Progenitor cell of endocrine pancreas (in vitro differentiated cells): ENCODE measurements at regions not wholly inside any gene's neighbourhood (a gene's known extent, or its start where the extent isn't known, plus 50 kb on each side); places are given as distances from the start of the nearest gene placed in this dataset.

Experiments used
- DNase-seq: peaks from one replicate; pipeline ENCODE4 v3.0.0; 2021; ENCODE audit warnings: low spot score; ENCODE audit not compliant: unreplicated experiment
- H3K27ac Mint-ChIP-seq: 2 replicates; pipeline ENCODE4 v1.8.0; 2021; ENCODE audit warnings: mild to moderate bottlenecking, moderate library complexity, mixed read lengths
- H3K27me3 Mint-ChIP-seq: 2 replicates; pipeline ENCODE4 v1.8.0; 2021; ENCODE audit warnings: mixed read lengths
- H3K36me3 Mint-ChIP-seq: 2 replicates; pipeline ENCODE4 v1.8.0; 2022; ENCODE audit warnings: mixed read lengths; ENCODE audit not compliant: insufficient read depth
- H3K4me1 Mint-ChIP-seq: 2 replicates; pipeline ENCODE4 v1.8.0; 2021; ENCODE audit warnings: low read depth, mixed read lengths
- H3K4me3 Mint-ChIP-seq: 2 replicates; pipeline ENCODE4 v1.8.0; 2021; ENCODE audit warnings: low read depth, mild to moderate bottlenecking, moderate library complexity, mixed read lengths
- H3K9me3 Mint-ChIP-seq: 2 replicates; pipeline ENCODE4 v1.8.0; 2021; ENCODE audit warnings: low read depth, mixed read lengths
- CTCF ChIP-seq: fragments of 200-600 bp; sonication (generic); IDR thresholded peaks from one replicate; pipeline ENCODE4 v1.5.0; 2021; ENCODE audit warnings: antibody characterized with exemption, mild to moderate bottlenecking; ENCODE audit not compliant: unreplicated experiment

GRCh38 chr14:49989966-49990365, 97.1 kb downstream of the ARF6 start:
- TF ChIP-seq CTCF, result no peak
- Mint-ChIP-seq H3K27ac (no peak overlapping the region), H3K27me3 (no peaks in the 10 kb centered on the region), H3K36me3 (no peaks in the 10 kb centered on the region), H3K4me3 (no peak overlapping the region), H3K9me3 (no peaks in the 10 kb centered on the region), H3K4me1 (peaks cover 33% of the 10 kb centered on the region)
- DNase-seq, result no peak

GRCh38 chr14:49991491-49991890, 98.6 kb downstream of the ARF6 start:
- Mint-ChIP-seq H3K9me3 (no peaks in the 10 kb centered on the region), H3K4me1 (peaks cover 30% of the 10 kb centered on the region), H3K36me3 (no peaks in the 10 kb centered on the region), H3K27me3 (no peaks in the 10 kb centered on the region), H3K4me3 (no peak overlapping the region), H3K27ac (no peak overlapping the region)
- TF ChIP-seq CTCF, result no peak
- DNase-seq, result no peak

- H3K4me3 Mint-ChIP-seq, result no peak overlapping the region
- H3K4me1 Mint-ChIP-seq, result peaks cover 24% of the 10 kb centered on the region
- no peaks in the 10 kb centered on the region for H3K9me3 Mint-ChIP-seq
- no peak for TF ChIP-seq CTCF
- peak overlapping the region; percentile 76 for H3K27ac Mint-ChIP-seq
- H3K36me3 Mint-ChIP-seq, result no peaks in the 10 kb centered on the region
- no peak for DNase-seq
- no peaks in the 10 kb centered on the region for H3K27me3 Mint-ChIP-seq
Observed at GRCh38 chr14:49992036-49992435, 99.2 kb downstream of the ARF6 start.

DNA sequence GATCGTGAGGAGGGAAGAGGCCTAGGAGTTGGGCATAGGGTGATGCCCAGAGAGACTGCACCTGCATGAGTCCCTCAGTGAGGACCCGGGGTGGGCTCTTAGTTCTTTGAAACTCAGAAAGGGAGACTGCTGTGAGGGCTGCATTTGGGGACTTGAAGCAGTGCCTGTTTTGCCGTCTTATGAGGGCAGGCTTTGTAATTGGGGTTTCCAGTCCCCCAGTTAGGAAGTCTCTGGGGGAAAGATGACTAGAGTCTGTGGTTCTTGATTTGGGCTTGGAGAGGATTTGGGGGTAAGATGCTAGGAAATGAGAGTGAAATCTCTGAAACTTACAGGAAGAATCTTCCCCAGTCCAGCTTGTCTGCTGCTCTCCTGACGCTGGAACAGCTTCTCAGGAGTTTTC, 99.6 kb downstream of the ARF6 start:
- peak overlapping the region; percentile 76 for H3K27ac Mint-ChIP-seq
- H3K9me3 Mint-ChIP-seq, result no peaks in the 10 kb centered on the region
- H3K4me3 Mint-ChIP-seq, result no peak overlapping the region
- TF ChIP-seq CTCF, result no peak
- H3K36me3 Mint-ChIP-seq, result no peaks in the 10 kb centered on the region
- peaks cover 20% of the 10 kb centered on the region for H3K4me1 Mint-ChIP-seq
- DNase-seq, result no peak
- H3K27me3 Mint-ChIP-seq, result no peaks in the 10 kb centered on the region

DNA sequence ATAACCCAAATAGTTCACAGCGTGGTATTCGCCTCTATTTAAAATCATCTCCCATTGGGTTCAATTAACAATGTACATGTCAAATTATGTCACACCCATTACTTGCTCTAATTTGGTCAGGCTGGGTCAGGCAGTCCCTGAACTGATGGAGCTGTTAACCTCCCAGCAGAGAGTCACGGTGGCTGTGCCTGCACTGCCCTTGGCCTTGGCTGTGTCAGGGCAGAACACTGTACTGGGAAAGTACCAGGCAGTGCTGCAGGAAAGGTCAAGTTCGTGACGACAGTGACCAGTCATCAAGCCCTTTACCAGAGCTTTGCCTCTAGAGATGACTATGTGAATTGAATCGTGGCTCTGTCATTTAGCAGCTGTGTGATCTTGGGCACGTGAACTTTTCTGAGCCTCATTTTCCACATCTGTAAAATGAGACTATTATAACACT, 100.0 kb downstream of the ARF6 start:
- Mint-ChIP-seq H3K27me3 (no peaks in the 10 kb centered on the region), H3K9me3 (no peaks in the 10 kb centered on the region), H3K36me3 (no peaks in the 10 kb centered on the region), H3K4me3 (no peak overlapping the region), H3K4me1 (peaks cover 19% of the 10 kb centered on the region), H3K27ac (no peak overlapping the region)
- DNase-seq, result no peak
- TF ChIP-seq CTCF, result no peak
